ENCODE measurements at regions not wholly inside any gene's neighbourhood (a gene's known extent, or its start where the extent isn't known, plus 50 kb on each side); places are given as distances from the start of the nearest gene placed in this dataset.
A peak's percentile ranks its signal among the peaks of the same experiment; 100 is the strongest.
"Not testable (repeated sequence)": the region's sequence is repeated elsewhere in the genome, so short reads cannot be mapped to it uniquely, and the experiment has no call there.

DNA sequence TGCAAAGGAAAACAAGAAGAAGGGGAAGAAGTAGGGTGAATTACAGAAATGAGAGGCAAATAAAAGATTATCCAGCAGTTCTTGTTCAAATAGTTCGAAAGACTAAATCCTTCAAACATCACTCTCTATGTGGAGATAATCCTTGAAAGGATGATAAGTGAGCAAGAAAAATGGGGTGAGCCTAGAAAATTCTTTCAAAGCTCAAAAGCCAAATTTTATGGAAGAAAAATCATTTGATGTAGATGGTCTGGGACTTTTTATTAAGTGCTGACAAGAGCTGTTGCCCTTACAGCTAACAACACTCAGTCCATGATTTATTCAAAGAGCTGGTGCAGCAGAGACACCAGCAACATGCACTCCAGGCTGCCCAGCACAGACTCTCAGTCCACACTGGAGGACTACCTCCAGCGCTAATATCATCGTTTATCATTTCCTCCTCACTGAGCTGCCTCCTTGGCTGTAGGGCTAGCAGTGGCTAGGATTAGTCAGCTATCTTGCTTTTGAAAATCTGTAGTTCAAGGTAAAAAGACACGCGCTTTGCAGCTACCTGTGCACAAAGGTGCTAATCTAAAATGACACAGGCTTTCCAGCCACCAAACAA, 264.8 kb upstream of the KIF2A start:
- DNase-seq (ENCODE audit: low spot score), result no peak

GRCh38 chr5:62042007-62042406, 264.0 kb upstream of the KIF2A start:
- no peak for DNase-seq (ENCODE audit: low spot score)

GRCh38 chr5:62043289-62044280, 262.4 kb upstream of the KIF2A start:
- DNase-seq (ENCODE audit: low spot score), result no peak

GRCh38 chr5:62044989-62045388, 261.0 kb upstream of the KIF2A start:
- no peak for DNase-seq (ENCODE audit: low spot score)

GRCh38 chr5:62046191-62046590, 259.8 kb upstream of the KIF2A start:
- no peak for DNase-seq (ENCODE audit: low spot score)

DNA sequence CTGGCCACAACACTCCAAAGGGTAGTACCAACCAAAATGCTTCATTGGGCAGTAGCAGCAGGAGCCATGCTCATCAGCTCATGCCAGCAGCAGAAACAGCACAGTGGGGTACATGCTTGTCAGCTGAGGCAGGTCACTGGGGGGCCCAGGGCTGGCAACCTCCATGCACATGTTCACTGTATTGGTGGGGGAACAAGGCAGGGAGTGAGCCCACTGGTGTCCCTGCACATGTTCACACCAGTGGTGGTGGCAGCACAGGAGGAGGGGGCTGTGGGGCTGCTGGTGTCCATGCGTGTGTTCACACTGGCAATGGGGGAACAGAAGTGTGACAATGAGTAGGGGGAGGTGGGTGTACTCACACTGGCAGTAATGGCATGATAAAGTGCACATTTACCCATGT, 254.3 kb upstream of the KIF2A start:
- no peak for DNase-seq (ENCODE audit: low spot score)

DNA sequence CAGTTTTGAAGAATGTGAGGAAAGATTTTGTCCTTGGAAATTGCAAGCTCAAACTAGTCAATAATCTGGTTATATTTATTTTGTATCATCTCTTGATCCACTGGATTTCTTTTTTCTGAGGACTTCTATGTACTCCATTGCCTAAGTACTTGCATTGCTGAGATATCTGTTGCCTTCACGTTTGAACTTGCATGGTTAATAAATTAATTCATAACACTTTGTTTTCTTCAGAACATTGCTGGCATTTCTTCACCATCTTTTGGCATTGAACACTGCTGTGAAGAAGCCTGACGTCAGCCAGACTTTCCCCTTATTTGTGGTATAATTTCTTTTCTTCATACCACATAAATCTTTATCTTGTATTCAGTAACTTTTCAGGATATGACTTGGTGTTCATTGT, 246.0 kb upstream of the KIF2A start:
- no peak for DNase-seq (ENCODE audit: low spot score)

DNA sequence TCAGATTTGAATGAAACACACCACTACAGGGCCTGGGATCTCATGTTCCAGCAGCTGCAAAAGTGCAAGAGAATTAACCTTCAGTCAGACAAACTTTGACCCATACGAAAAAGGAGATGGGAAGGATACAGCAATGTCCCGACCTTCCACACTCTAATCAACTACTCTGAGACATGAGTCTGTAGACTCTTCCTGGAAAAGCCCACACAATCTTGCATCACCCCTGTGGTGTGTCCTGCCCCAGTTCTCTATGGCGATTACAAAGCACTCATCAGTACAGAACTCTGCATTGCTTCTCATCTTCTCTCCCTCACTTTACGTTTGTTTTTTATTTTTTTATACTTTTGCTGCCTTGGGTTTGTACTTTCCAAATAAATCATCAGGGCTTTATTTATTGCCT, 241.0 kb upstream of the KIF2A start:
- no peak for DNase-seq (ENCODE audit: low spot score)

GRCh38 chr5:62066761-62067277, 239.2 kb upstream of the KIF2A start:
- DNase-seq (ENCODE audit: low spot score), result no peak

DNA sequence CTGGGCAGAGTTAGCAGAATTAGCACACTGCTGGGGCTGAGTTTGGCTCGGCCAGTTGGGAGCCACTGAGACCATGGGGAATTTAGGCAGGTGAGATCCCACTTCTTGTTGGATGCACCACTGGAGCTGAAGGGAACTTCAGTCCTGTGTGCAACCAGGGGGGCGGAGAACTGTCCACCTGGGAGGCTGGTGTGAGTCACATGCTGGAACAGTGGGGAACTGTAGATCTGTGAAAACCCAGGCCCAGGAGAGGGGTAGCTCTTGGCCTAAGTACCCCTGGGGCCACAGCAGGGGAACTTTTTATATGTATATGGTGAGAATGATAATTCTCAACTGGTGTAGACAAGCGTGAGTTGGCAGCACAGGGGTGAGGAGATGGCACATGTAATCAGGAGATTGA, 237.5 kb upstream of the KIF2A start:
- no peak for DNase-seq (ENCODE audit: low spot score)

DNA sequence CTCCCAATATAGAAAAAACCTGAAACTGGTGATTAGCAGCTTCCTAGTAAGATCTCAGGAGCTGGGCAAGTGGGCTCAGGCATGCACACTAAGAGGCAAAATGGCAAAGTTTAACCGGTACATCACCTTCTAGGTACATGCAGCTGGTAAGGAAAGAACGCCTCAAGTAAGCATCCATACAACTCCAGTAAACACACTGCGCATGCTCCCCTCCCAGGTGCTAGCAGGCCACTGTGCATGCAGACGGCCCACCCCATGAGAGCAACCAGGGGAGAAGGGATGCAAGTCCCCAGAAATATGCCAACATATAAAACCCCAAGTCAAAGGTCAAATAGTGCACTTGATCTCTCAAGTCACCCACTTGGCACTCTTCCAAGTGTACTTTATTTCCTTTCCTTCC, 228.6 kb upstream of the KIF2A start:
- no peak for DNase-seq (ENCODE audit: low spot score)

- DNase-seq (ENCODE audit: low spot score), result no peak
Measured at GRCh38 chr5:62077823-62078550, 228.0 kb upstream of the KIF2A start.

GRCh38 chr5:62082370-62082801, 223.6 kb upstream of the KIF2A start:
- no peak for DNase-seq (ENCODE audit: low spot score)

GRCh38 chr5:62083247-62083646, 222.8 kb upstream of the KIF2A start:
- DNase-seq (ENCODE audit: low spot score), result no peak

DNA sequence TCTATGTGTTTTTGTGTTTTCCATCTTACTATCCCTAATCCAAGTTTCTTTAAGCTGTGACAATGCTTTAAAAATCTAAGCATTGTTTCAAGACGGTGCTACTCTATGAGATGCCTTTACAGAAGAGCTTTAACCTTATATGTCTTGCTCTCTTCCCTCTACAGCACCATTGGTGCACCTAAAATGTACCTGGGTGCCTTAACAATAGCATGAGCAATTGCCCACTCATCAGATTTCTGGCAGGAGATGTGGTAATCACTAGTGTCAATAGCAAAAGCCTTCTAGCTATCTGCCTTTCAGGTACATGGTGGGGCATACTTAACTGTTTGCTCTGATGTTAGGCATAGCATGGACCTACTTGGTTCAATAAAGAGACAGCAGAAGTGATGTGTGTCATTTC, 222.3 kb upstream of the KIF2A start:
- no peak for DNase-seq (ENCODE audit: low spot score)

GRCh38 chr5:62084391-62084790, 221.6 kb upstream of the KIF2A start:
- no peak for DNase-seq (ENCODE audit: low spot score)

- no peak for DNase-seq (ENCODE audit: low spot score)
Measured at GRCh38 chr5:62090953-62091352, 215.1 kb upstream of the KIF2A start.

GRCh38 chr5:62093411-62093810, 212.6 kb upstream of the KIF2A start:
- DNase-seq (ENCODE audit: low spot score), result no peak

- peak; percentile 38 for DNase-seq (ENCODE audit: low spot score)
Measured at GRCh38 chr5:62093976-62094375, 212.0 kb upstream of the KIF2A start.

GRCh38 chr5:62097361-62097760, 208.6 kb upstream of the KIF2A start:
- no peak for DNase-seq (ENCODE audit: low spot score)

DNA sequence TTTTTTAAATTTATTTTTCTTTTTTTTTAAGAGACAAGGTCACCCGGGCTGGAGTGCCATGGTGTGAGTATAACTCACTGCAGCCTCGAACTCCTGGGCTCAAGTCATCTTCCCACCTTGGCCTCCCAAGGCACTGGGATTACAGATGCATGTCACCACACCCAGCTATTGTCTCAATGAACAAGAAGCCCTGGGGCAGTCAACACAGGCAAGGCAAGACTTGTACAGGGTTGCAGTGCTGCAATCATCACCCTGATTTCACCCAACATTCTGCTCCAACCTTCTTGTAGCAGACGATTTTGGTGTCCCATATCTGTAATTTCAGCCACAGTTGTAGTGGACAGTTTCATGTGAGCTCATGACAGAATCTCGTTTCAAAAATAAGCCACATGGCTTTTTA, 205.8 kb upstream of the KIF2A start:
- no peak for DNase-seq (ENCODE audit: low spot score)

DNA sequence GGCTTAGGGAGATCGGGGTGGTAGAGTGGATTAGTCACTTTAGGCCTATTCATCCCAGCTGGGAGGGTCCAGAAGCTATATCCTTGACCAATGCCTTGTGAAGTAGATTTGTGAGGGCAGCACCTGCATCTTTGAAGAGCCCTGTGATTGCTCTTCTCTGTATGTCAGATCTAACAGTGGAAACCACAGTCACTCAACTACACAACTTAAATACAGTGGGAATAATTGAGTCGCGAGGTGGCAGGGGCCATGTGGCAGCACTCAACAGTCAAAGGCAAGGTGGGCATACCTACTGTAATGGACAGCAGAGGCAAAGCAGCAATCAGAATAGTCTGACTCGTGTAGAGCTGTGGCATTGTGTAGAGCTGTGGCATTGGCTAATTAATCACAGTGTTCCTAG, 202.1 kb upstream of the KIF2A start:
- not testable (repeated sequence) for DNase-seq (ENCODE audit: low spot score)

DNA sequence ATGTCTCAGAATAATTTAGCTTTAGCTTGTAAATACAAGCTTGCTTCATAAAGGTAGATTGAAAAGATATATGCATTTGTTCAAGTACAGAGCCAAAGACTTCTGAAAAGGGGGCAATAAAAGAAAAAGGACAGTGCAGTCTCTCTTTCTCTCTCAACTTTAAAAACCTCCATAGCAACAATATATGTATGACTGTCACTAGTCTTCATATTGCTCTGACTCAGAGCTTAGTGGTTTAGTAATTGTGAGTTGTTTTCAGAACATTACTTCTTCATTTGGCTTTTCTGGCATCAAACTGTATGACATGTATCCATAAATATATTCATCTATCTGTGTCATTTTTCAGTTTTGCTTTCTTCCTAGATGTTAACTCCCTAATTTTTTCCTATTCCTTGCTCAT, 194.6 kb upstream of the KIF2A start:
- DNase-seq (ENCODE audit: low spot score), result no peak
